ENCODE measurements at regions not wholly inside any gene's neighbourhood (a gene's known extent, or its start where the extent isn't known, plus 50 kb on each side); places are given as distances from the start of the nearest gene placed in this dataset.
"Not testable (repeated sequence)": the region's sequence is repeated elsewhere in the genome, so short reads cannot be mapped to it uniquely, and the experiment has no call there.

- TF ChIP-seq CTCF, POLR2A, POLR2AphosphoS5, EP300 (IDR thresholded peaks at IDR 0.05): not testable (repeated sequence)
Observed at GRCh38 chr21:27887808-27888455, 921.0 kb upstream of the ADAMTS5 start.
